ENCODE measurements at regions not wholly inside any gene's neighbourhood (a gene's known extent, or its start where the extent isn't known, plus 50 kb on each side); places are given as distances from the start of the nearest gene placed in this dataset.

DNA sequence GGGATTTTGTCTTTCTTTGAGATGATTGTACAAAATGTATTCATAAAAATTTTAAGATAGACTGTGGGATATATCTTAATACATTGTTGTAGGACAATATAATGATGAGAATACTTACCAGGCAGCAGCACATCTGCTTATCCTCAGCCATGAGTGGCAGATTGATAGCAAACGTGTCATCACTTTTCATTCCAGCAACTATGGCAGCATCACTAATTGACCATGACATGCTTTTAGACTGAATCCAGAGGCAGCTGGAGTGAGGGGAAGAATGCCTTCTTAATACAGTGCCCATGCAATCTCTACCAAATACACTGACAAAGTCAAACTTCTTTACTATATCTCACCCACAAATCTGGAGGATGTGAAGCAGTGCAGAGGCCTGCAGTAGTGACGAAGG lies 755.2 kb upstream of the RAG2 start:
- Mint-ChIP-seq H3K9me3 (ENCODE audit: low read depth) (peaks cover 9% of the 10 kb centered on the region), H3K27me3 (ENCODE audit: low read depth) (peaks cover 4% of the 10 kb centered on the region), H3K27ac (ENCODE audit: unreplicated experiment) (no peak overlapping the region), H3K4me1 (ENCODE audit: low read depth) (no peaks in the 10 kb centered on the region), H3K36me3 (ENCODE audit: low read depth) (no peaks in the 10 kb centered on the region), H3K4me3 (ENCODE audit: unreplicated experiment) (no peak overlapping the region)
- no peak for DNase-seq (ENCODE audit: low spot score)
- TF ChIP-seq, protein P1, sequence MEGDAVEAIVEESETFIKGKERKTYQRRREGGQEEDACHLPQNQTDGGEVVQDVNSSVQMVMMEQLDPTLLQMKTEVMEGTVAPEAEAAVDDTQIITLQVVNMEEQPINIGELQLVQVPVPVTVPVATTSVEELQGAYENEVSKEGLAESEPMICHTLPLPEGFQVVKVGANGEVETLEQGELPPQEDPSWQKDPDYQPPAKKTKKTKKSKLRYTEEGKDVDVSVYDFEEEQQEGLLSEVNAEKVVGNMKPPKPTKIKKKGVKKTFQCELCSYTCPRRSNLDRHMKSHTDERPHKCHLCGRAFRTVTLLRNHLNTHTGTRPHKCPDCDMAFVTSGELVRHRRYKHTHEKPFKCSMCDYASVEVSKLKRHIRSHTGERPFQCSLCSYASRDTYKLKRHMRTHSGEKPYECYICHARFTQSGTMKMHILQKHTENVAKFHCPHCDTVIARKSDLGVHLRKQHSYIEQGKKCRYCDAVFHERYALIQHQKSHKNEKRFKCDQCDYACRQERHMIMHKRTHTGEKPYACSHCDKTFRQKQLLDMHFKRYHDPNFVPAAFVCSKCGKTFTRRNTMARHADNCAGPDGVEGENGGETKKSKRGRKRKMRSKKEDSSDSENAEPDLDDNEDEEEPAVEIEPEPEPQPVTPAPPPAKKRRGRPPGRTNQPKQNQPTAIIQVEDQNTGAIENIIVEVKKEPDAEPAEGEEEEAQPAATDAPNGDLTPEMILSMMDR (IDR thresholded peaks at IDR 0.05): no peak

DNA sequence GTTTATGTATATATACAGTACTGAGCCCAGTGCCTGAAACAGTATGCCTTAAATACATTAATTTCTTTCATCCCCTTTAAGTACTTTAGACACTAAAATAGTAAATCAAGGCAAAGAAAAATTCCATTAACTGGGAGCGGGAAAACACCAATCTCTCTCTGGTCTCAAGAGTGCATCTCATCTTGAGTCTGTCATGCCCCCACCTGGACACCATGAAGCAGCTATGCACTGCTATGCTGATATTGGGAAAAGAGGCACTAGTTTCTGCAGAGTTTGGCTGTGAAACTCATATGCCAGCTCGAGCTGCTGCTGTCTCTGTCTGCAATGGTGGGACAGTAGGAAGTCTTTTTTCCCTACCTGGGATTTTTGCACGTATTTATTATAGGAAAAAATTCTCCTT lies 754.4 kb upstream of the RAG2 start:
- H3K36me3 Mint-ChIP-seq (ENCODE audit: low read depth): no peaks in the 10 kb centered on the region
- H3K27me3 Mint-ChIP-seq (ENCODE audit: low read depth): peaks cover 4% of the 10 kb centered on the region
- H3K4me1 Mint-ChIP-seq (ENCODE audit: low read depth): no peaks in the 10 kb centered on the region
- TF ChIP-seq, protein P1 (IDR thresholded peaks at IDR 0.05): no peak
- H3K27ac Mint-ChIP-seq (ENCODE audit: unreplicated experiment): no peak overlapping the region
- H3K9me3 Mint-ChIP-seq (ENCODE audit: low read depth): peaks cover 3% of the 10 kb centered on the region
- DNase-seq (ENCODE audit: low spot score): no peak
- no peak overlapping the region for H3K4me3 Mint-ChIP-seq (ENCODE audit: unreplicated experiment)

DNA sequence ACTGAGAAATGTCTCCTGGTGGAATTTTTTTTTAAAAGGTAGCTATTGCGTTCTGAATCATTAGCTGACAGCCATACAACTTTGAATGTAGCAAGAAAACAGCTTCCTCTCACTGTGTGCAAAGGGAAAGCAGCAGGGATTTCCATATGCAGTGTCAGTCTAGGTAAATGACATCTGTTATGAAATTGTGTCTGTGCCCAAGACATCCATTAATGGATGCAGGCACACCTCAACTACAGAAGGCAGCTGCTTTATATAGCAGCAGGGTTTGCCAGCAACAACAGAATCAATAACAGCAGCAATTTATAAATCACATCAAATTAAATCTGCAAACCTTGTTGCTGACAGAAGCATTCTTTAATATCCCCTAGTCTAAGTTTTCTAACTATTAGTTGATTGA lies 745.3 kb upstream of the RAG2 start:
- H3K4me3 Mint-ChIP-seq (ENCODE audit: unreplicated experiment): no peak overlapping the region
- H3K4me1 Mint-ChIP-seq (ENCODE audit: low read depth): no peaks in the 10 kb centered on the region
- no peaks in the 10 kb centered on the region for H3K36me3 Mint-ChIP-seq (ENCODE audit: low read depth)
- no peak for DNase-seq (ENCODE audit: low spot score)
- no peak overlapping the region for H3K27ac Mint-ChIP-seq (ENCODE audit: unreplicated experiment)
- peaks cover 11% of the 10 kb centered on the region for H3K27me3 Mint-ChIP-seq (ENCODE audit: low read depth)
- TF ChIP-seq, protein P1 (IDR thresholded peaks at IDR 0.05): no peak
- H3K9me3 Mint-ChIP-seq (ENCODE audit: low read depth): no peaks in the 10 kb centered on the region

DNA sequence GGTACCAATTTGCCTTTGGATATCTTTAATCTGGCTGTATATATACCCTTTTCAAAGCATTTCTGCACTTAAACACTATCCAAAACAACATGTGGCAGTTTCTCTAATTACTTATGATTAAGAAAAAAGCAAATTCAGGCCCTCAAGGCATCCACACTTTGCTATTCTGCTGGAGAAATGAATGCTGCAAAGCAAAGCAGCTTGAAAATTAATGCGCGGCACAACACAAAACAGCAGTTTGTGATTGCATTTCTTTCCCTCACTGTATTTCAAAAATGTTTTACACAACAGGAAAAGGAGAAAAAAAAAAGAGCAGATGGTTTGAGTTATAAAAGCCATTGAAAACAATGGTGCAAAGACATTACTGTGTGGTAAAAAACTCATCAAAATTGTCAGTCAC lies 738.4 kb upstream of the RAG2 start:
- Mint-ChIP-seq H3K9me3 (ENCODE audit: low read depth) (no peaks in the 10 kb centered on the region), H3K4me3 (ENCODE audit: unreplicated experiment) (no peak overlapping the region), H3K4me1 (ENCODE audit: low read depth) (no peaks in the 10 kb centered on the region), H3K27me3 (ENCODE audit: low read depth) (peaks cover 5% of the 10 kb centered on the region), H3K27ac (ENCODE audit: unreplicated experiment) (no peak overlapping the region), H3K36me3 (ENCODE audit: low read depth) (no peaks in the 10 kb centered on the region)
- TF ChIP-seq, protein P1 (IDR thresholded peaks at IDR 0.05): no peak
- DNase-seq (ENCODE audit: low spot score): no peak

DNA sequence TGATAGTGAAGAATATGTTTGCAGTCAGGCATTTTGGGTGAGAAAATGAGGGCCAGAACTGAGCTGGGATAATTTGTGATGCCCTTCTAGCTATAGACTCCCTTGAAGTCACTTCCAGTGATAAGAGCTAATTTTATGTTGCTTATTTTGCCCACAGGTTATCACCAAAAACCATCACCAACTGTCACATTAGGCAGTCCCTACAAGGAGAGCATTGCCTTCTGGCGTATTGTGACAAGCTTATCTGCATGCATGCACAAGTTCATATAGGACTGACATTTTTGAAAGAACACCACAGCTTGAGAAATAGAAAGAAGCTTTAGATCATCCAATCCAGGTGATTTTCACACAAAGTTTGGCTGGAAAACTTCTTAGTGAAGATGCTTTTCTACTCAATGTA lies 735.3 kb upstream of the RAG2 start:
- TF ChIP-seq, protein P1 (IDR thresholded peaks at IDR 0.05): no peak
- Mint-ChIP-seq H3K27ac (ENCODE audit: unreplicated experiment) (no peak overlapping the region), H3K27me3 (ENCODE audit: low read depth) (peaks cover 3% of the 10 kb centered on the region), H3K36me3 (ENCODE audit: low read depth) (no peaks in the 10 kb centered on the region), H3K4me1 (ENCODE audit: low read depth) (no peaks in the 10 kb centered on the region), H3K9me3 (ENCODE audit: low read depth) (no peaks in the 10 kb centered on the region), H3K4me3 (ENCODE audit: unreplicated experiment) (no peak overlapping the region)
- no peak for DNase-seq (ENCODE audit: low spot score)

All from chondrocyte (in vitro differentiated cells).